ENCODE measurements at regions not wholly inside any gene's neighbourhood (a gene's known extent, or its start where the extent isn't known, plus 50 kb on each side); places are given as distances from the start of the nearest gene placed in this dataset.

- DNase-seq (ENCODE audit: low read depth): no peak
These were observed 188.8 kb downstream of the TSHZ3 start for GRCh38 chr19:31160336-31160926.

DNA sequence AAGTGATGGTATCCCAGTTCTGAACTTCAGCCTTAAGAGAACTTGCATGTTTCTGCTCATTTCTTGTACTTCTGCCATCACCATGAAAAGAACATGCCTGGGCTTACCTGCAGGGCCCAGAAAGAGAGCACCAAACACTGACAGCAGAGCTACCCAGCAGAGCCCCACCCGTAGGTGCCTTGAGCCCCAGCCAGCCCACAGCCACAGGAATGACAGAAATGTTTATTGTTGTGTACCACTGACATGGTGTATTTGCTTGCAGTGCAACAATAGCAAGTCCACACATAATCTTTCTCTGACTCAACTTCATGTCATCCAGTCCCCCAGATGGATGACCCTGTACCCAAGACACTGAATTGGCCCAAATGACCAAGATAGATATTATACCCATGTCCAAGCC is 195.2 kb downstream of the TSHZ3 start:
- no peak for DNase-seq (ENCODE audit: low read depth)

DNA sequence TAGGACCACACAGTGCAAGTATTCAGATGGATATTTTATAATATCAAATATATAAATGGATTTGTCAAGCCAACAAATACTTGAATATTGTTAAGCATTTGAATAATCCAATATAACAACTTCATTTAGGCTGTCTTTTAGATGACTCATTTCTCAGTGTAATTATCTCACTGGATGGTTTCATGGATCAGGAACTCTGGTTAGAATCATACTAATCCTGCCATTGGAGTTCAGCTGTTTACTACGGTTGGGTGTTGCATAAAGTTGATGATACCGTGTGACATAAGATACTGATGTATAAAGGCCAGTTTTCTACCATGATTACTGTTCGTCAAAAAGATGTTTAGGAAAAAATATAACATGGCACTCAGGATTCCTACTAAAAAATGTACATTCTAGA is 196.3 kb downstream of the TSHZ3 start:
- no peak for DNase-seq (ENCODE audit: low read depth)

DNA sequence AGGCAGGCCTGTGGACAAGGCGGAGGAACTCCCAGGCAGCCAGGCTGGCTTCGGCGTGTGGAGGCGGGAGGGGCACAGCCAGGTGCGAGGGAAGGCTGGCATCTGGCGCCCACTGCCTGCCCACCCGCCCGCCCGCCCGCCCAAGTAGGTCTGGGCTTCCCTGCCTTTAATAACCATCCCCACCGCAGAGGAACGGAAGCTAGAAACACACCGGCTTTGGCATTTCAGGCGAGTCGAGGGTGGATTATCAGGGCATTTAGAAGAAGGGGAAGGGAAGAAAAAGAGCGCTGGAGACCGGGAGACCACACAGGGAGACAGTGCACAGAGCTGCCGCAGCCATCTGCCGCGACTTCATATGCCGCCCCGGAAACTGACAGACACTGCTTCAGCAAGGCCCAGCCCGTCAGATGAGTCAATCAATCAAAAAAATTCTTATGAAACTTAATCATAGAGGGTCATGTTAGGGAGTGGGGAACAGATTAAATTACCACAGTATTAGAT is 199.7 kb downstream of the TSHZ3 start:
- DNase-seq (ENCODE audit: low read depth): no peak

GRCh38 chr19:31148671-31149070 is 200.6 kb downstream of the TSHZ3 start:
- DNase-seq (ENCODE audit: low read depth): no peak

- DNase-seq (ENCODE audit: low read depth): no peak
These were observed 202.0 kb downstream of the TSHZ3 start for GRCh38 chr19:31147234-31147633.

- no peak for DNase-seq (ENCODE audit: low read depth)
These were observed 202.6 kb downstream of the TSHZ3 start for GRCh38 chr19:31146546-31147183.

- DNase-seq (ENCODE audit: low read depth): no peak
These were observed 203.2 kb downstream of the TSHZ3 start for GRCh38 chr19:31146015-31146414.

GRCh38 chr19:31145007-31145406 is 204.2 kb downstream of the TSHZ3 start:
- no peak for DNase-seq (ENCODE audit: low read depth)

- no peak for DNase-seq (ENCODE audit: low read depth)
These were observed 205.0 kb downstream of the TSHZ3 start for GRCh38 chr19:31144075-31144870.

DNA sequence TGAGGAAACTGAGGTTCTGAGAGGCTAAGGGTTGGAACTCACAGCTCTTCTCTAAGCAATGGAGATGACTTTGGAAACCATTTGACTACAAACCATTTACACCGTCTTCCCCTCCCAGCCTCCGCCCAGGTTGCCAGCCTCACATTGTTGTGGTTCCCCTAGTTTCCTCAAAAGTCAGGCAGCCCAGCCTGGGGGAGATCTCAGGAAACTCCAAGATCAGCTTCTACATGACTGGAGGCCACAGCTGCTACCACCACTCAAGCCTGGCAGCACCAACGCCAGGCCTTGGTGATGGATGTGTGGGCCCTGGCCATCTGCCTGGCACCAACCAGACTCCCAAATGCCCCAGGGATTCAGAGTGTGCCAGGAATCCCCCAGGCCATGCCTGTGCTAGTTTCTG is 207.9 kb downstream of the TSHZ3 start:
- no peak for DNase-seq (ENCODE audit: low read depth)

- no peak for DNase-seq (ENCODE audit: low read depth)
These were observed 208.5 kb downstream of the TSHZ3 start for GRCh38 chr19:31140717-31141116.

DNA sequence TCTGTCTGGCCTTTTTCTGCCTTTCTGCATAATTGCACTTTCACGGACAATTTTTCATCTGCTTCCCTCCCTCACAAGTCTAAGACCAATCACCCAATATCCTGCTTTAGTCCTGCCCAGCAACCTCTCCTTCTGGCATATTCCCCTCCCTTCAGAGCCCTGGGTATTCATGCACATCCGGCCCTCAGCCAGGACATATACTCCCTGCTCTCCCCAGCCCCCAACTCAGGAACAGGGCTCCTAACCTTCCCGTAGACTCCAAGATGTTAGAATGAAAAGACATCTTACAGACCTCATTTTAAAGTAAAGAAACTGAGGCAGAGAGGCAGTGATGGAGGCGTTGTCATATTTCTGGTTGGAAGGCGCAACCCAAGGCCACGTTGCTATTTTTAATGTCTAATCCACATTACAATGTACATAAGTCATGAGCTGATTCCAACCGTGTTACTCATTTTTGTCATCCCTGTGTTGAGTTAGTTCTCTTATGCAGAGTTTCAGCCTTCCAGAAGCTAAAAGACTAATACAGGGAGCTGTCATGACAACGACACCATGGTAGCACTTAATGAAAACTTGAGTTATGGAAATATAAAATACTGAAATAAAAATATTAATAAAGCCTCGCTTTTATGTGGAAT is 209.2 kb downstream of the TSHZ3 start:
- no peak for DNase-seq (ENCODE audit: low read depth)

DNA sequence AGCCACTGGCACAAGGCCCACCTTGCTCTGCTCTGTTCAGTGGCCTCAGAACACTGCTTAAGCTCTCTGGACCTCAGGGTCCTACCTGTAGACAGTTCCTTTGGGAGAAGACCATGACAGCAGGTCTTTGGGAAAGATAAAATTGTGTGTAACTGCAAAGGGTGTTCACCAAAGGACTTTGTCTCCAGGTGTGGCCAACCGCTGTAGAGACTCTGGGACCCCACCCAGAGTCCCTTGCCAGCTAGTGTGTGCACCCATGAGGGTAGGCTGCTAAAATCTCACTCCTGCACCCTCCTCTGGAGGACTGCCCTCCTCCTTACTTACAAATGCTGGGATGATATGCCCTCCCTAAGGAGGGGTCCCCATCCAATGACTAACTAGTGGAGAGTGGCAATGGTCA is 211.2 kb downstream of the TSHZ3 start:
- DNase-seq (ENCODE audit: low read depth): no peak

- no peak for DNase-seq (ENCODE audit: low read depth)
These were observed 213.4 kb downstream of the TSHZ3 start for GRCh38 chr19:31135841-31136240.

- DNase-seq (ENCODE audit: low read depth): no peak
These were observed 216.5 kb downstream of the TSHZ3 start for GRCh38 chr19:31132753-31133110.

DNA sequence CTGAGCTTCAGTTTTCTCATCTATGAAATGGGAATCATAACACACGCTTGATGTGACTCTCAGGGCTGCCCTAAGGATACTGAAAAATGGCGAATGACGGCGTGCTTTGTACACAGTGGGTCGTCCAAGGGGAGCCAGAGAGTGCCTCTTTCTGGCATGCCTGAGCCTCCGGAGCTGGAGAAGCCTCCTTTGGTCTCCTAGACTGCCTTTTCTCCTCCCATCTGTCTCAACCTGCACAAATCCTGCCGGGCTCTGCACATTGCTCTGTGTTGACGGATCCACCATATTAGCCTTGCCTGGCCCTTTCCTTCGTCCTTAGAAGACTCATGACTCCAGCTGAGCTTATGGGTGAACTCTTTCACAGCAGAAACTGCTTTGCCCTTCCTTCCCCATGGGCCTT is 220.9 kb downstream of the TSHZ3 start:
- DNase-seq (ENCODE audit: low read depth): no peak

DNA sequence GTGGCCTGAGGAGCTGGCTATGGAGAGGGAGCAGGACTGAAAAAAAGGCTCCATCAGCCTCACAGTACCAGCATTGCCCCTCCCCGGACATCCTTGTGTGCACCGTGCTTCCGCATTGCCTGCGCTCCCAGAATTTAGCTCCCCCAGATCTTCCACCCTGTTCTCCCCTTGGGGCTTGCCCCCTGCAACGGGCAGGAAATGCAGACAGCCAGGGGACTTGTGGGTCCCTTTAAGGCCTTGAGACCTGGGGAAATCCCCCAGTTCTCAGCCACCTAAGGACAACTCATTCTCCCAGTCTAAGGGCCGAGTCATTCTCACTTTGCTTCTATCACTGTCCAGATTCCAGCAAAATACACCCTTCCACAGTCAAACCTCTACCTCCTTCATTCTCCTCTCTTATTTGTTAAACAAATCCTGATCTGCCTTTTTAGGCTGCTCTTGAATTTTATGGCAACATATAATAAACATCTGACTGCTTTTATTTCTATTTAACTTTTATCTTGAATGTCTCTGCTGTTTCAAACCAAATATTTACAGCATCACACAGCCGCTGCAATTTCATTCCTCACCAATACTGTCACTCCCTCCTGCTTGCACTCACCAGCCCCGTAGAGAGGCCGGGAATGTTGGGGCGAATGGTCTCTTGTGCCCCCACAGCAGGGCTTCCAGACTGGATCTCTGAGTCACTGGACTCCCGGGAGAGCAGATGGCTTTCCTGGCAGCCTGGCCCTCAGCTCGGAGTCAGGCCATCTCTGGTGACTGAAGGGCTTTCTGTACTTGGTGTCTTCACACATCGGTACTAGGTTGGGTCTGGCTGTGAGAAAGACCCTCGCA is 221.9 kb downstream of the TSHZ3 start:
- no peak for DNase-seq (ENCODE audit: low read depth)

GRCh38 chr19:31126236-31126635 is 223.0 kb downstream of the TSHZ3 start:
- no peak for DNase-seq (ENCODE audit: low read depth)

DNA sequence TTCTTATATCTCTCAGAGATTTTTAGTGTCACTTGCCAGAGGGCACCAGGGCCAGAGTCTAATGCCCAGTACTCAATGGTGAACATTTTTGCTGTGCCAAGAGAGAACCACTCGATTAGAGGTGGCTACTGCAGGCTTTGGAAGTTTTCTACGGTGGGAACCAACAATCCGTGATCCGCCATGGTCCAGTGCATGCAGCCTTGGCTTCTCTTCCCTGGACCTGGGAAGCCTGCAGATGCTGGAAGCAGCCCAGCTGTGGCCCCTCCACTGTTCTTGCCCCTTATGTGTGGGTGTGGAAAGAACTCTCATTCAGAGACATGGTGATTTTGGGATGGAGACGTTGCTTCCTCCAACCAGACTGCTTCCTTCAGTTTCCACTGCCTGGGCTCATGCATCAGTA is 224.2 kb downstream of the TSHZ3 start:
- no peak for DNase-seq (ENCODE audit: low read depth)

- DNase-seq (ENCODE audit: low read depth): no peak
These were observed 227.7 kb downstream of the TSHZ3 start for GRCh38 chr19:31121501-31121900.

DNA sequence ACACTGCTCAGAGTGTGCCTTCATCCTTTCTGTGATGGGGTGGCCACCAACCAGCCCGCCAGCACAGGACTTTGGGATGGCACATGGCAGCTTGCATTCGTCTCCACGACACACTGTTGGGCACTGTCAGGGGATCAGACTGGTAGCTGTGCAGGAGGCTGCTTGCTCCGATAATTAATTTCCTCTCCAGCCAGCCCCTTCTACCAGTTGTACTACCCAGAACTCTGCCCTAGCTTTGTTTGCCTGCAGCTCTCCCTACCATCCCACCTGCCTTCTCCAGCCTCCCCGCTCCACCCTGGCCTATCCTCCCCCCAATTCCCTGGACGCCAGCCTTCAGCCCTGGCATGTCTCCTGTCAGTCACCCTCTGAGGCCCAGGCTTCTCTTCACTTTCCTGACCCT is 228.3 kb downstream of the TSHZ3 start:
- DNase-seq (ENCODE audit: low read depth): no peak
